GM11168 (cell line): ENCODE measurements at regions not wholly inside any gene's neighbourhood (a gene's known extent, or its start where the extent isn't known, plus 50 kb on each side); places are given as distances from the start of the nearest gene placed in this dataset.
"Not testable (repeated sequence)": the region's sequence is repeated elsewhere in the genome, so short reads cannot be mapped to it uniquely, and the experiment has no call there.

Experiments used
- in situ Hi-C: fragments of 300-500 bp; cut with MboI; formaldehyde crosslinking; loops from one replicate; pipeline ENCODE4 v1.12.0; 2022; ENCODE audit warnings: low sequenced_read_pairs; ENCODE audit not compliant: unreplicated experiment

GRCh38 chrX:131861088-131861787, 161.9 kb upstream of the STK26 start:
- in situ Hi-C loops: no loop called here

- in situ Hi-C loops: no loop called here
Measured at GRCh38 chrX:131862321-131862720, 160.8 kb upstream of the STK26 start.

- in situ Hi-C loops: no loop called here
Measured at GRCh38 chrX:131869182-131869581, 153.9 kb upstream of the STK26 start.

- in situ Hi-C loops: no loop called here
Measured at GRCh38 chrX:131874300-131874699, 148.8 kb upstream of the STK26 start.

- in situ Hi-C loops: not testable (repeated sequence)
Measured at GRCh38 chrX:131875827-131876226, 147.3 kb upstream of the STK26 start.

- in situ Hi-C loops: no loop called here
Measured at GRCh38 chrX:131881194-131881593, 141.9 kb upstream of the STK26 start.

GRCh38 chrX:131885042-131885441, 138.1 kb upstream of the STK26 start:
- in situ Hi-C loops: not testable (repeated sequence)

- in situ Hi-C loops: not testable (repeated sequence)
Measured at GRCh38 chrX:131893857-131894256, 129.2 kb upstream of the STK26 start.

- in situ Hi-C loops: no loop called here
Measured at GRCh38 chrX:131894995-131895394, 128.1 kb upstream of the STK26 start.

- in situ Hi-C loops: no loop called here
Measured at GRCh38 chrX:131895807-131896206, 127.3 kb upstream of the STK26 start.

GRCh38 chrX:131901546-131901945, 121.6 kb upstream of the STK26 start:
- in situ Hi-C loops: no loop called here

GRCh38 chrX:131907488-131908314, 115.4 kb upstream of the STK26 start:
- in situ Hi-C loops: no loop called here

GRCh38 chrX:131910586-131910985, 112.5 kb upstream of the STK26 start:
- in situ Hi-C loops: no loop called here

GRCh38 chrX:131915488-131915887, 107.6 kb upstream of the STK26 start:
- in situ Hi-C loops: no loop called here

GRCh38 chrX:131917588-131917987, 105.5 kb upstream of the STK26 start:
- in situ Hi-C loops: no loop called here

- in situ Hi-C loops: no loop called here
Measured at GRCh38 chrX:131918839-131919238, 104.3 kb upstream of the STK26 start.

- in situ Hi-C loops: no loop called here
Measured at GRCh38 chrX:131923614-131924250, 99.4 kb upstream of the STK26 start.

- in situ Hi-C loops: no loop called here
Measured at GRCh38 chrX:131938749-131939148, 84.4 kb upstream of the STK26 start.

GRCh38 chrX:131942034-131942433, 81.1 kb upstream of the STK26 start:
- in situ Hi-C loops: no loop called here

- in situ Hi-C loops: no loop called here
Measured at GRCh38 chrX:131944936-131945902, 77.9 kb upstream of the STK26 start.
